ENCODE measurements at regions not wholly inside any gene's neighbourhood (a gene's known extent, or its start where the extent isn't known, plus 50 kb on each side); places are given as distances from the start of the nearest gene placed in this dataset.
"Not testable (repeated sequence)": the region's sequence is repeated elsewhere in the genome, so short reads cannot be mapped to it uniquely, and the experiment has no call there.

- no peak for TF ChIP-seq CTCF (conservative IDR thresholded peaks at IDR 0.05; ENCODE audit: control insufficient read depth, insufficient read depth, low read depth, low read length)
- H3K4me3 ChIP-seq (ENCODE audit: control insufficient read depth, low read depth, low read length), result no peak overlapping the region
- DNase-seq (ENCODE audit: low read depth), result no peak
Observed at GRCh38 chr1:223022641-223023473, 120.2 kb downstream of the TLR5 start.

- no peak for DNase-seq (ENCODE audit: low read depth)
- no peak for TF ChIP-seq CTCF (conservative IDR thresholded peaks at IDR 0.05; ENCODE audit: control insufficient read depth, insufficient read depth, low read depth, low read length)
- H3K4me3 ChIP-seq (ENCODE audit: control insufficient read depth, low read depth, low read length), result no peak overlapping the region
Observed at GRCh38 chr1:223023863-223024262, 119.2 kb downstream of the TLR5 start.

GRCh38 chr1:223024486-223024885, 118.6 kb downstream of the TLR5 start:
- DNase-seq (ENCODE audit: low read depth); H3K4me3 ChIP-seq (ENCODE audit: control insufficient read depth, low read depth, low read length): not testable (repeated sequence)

- H3K4me3 ChIP-seq (ENCODE audit: control insufficient read depth, low read depth, low read length); DNase-seq (ENCODE audit: low read depth): not testable (repeated sequence)
Observed at GRCh38 chr1:223025190-223025734, 117.8 kb downstream of the TLR5 start.

- not testable (repeated sequence) for H3K4me3 ChIP-seq (ENCODE audit: control insufficient read depth, low read depth, low read length); DNase-seq (ENCODE audit: low read depth)
Observed at GRCh38 chr1:223026639-223027038, 116.4 kb downstream of the TLR5 start.

GRCh38 chr1:223029985-223030769, 112.9 kb downstream of the TLR5 start:
- no peak for TF ChIP-seq CTCF (conservative IDR thresholded peaks at IDR 0.05; ENCODE audit: control insufficient read depth, insufficient read depth, low read depth, low read length)
- H3K4me3 ChIP-seq (ENCODE audit: control insufficient read depth, low read depth, low read length), result no peak overlapping the region
- no peak for DNase-seq (ENCODE audit: low read depth)

- H3K4me3 ChIP-seq (ENCODE audit: control insufficient read depth, low read depth, low read length), result no peak overlapping the region
- no peak for DNase-seq (ENCODE audit: low read depth)
- no peak for TF ChIP-seq CTCF (conservative IDR thresholded peaks at IDR 0.05; ENCODE audit: control insufficient read depth, insufficient read depth, low read depth, low read length)
Observed at GRCh38 chr1:223030871-223031400, 112.1 kb downstream of the TLR5 start.

Data from fibroblast of mammary gland (primary cell).